Activated T-helper 1 cell treated with anti-CD3 and anti-CD28 coated beads, Interleukin-12 subunit alpha, Interleukin-12 subunit beta, Interleukin-2, Interleukin-4 antibody, amounts not matched to agents 30 ng/mL and 10 ng/mL and 1 ng/mL, durations not matched to agents 14 hours and 24 hours and 36 hours (primary cell): ENCODE measurements at regions not wholly inside any gene's neighbourhood (a gene's known extent, or its start where the extent isn't known, plus 50 kb on each side); places are given as distances from the start of the nearest gene placed in this dataset.

Experiments
- DNase-seq: peaks from one replicate; pipeline ENCODE4 v3.0.0; 2021; ENCODE audit warnings: low spot score
- H3K27ac Mint-ChIP-seq: one replicate; pipeline ENCODE4 v1.8.0; 2021; ENCODE audit warnings: mild to moderate bottlenecking, mixed read lengths
- H3K27me3 Mint-ChIP-seq: one replicate; pipeline ENCODE4 v1.8.0; 2022; ENCODE audit warnings: mild to moderate bottlenecking, moderate library complexity, mixed read lengths; ENCODE audit not compliant: insufficient read depth
- H3K36me3 Mint-ChIP-seq: one replicate; pipeline ENCODE4 v1.8.0; 2021; ENCODE audit warnings: low read depth, mixed read lengths
- H3K4me1 Mint-ChIP-seq: one replicate; pipeline ENCODE4 v1.8.0; 2021; ENCODE audit warnings: low read depth, mixed read lengths
- H3K4me3 Mint-ChIP-seq: one replicate; pipeline ENCODE4 v1.8.0; 2021; ENCODE audit warnings: mild to moderate bottlenecking, moderate library complexity, mixed read lengths
- H3K9me3 Mint-ChIP-seq: one replicate; pipeline ENCODE4 v1.8.0; 2021; ENCODE audit warnings: mixed read lengths
- intact Hi-C: fragments of 100-400 bp; cut with micrococcal nuclease; formaldehyde crosslinking; loops from one replicate; pipeline ENCODE4 v1.15.1; 2024

DNA sequence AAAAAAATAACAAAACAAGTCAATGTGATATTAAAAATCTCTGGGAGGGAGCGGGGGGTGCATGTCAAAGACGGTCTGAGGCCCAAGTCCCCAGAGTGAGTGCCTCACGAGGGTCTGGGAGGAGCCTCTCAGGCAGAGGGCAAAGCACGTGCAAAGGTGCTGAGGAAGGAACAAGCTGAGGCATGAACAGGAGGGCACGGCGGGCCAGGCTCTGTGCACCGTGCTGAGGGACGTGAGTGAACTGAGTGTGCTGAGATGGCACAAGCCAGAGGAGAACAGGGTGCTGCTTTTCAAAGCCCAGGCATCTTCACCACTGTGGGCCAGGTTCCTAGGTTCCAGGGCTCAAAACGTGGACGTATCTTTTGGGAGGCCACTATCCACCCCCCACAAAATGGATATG lies 142.1 kb upstream of the PHACTR3 start:
- DNase-seq, result no peak
- Mint-ChIP-seq H3K9me3 (no peaks in the 10 kb centered on the region), H3K36me3 (no peaks in the 10 kb centered on the region), H3K4me1 (no peaks in the 10 kb centered on the region), H3K27me3 (peaks cover 8% of the 10 kb centered on the region), H3K4me3 (no peak overlapping the region), H3K27ac (no peak overlapping the region)
- intact Hi-C loops, result no loop called here

DNA sequence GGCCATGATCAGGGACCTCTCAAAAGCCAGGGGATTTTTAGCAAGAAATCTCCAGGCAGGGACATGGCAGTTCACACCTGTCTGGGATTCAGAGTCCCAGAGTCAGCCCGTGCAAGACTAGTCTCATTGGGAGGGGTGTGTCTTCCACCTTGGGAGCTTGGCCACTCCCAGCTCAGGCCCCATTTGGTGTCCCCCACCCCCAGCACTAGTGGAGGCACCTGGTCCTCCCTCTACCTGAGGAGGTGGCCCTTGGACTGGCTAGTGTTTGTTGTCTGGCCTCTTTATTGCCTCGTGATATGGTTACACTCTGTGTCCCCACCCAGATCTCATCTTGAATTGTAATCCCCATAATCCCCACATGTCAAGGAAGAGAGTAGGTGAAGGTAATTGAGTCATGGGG lies 140.8 kb upstream of the PHACTR3 start:
- Mint-ChIP-seq H3K4me1 (no peaks in the 10 kb centered on the region), H3K36me3 (no peaks in the 10 kb centered on the region), H3K9me3 (no peaks in the 10 kb centered on the region), H3K27me3 (peaks cover 4% of the 10 kb centered on the region), H3K27ac (no peak overlapping the region), H3K4me3 (no peak overlapping the region)
- no peak for DNase-seq
- intact Hi-C loops, result no loop called here

DNA sequence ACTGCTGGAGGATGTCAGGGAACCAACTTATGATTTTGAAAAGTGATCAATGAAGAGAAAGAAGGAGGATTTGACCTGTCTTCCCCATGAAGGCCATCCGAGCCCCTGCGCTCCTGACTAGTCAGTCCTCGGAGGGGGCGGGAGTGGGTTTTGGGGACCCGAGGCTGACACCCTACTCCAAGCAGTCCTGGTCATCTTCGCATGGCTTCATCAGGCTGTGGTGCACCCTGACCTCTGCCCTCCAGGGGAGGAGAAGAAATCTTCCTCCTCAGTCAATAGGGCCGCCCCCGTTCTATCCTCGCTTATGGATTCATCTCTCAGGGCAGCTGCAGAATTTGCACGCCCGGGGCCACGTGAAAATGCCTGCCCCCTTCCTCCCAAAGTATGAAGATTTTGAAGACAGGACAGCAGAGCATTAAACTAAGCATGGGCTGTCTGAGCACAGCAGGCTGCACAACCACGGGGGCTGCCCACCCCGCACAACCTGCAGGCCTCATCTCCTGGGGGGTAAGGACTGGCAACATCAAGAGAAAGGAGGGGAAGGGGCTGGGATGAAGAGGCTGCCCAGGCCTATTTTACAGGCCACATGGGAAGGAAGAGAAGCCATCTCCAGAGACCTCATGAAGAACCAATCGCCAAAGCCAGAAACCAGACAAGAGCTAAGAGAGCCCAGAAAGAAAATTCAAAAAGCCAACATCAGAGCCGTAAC lies 138.1 kb upstream of the PHACTR3 start:
- H3K4me1 Mint-ChIP-seq, result no peaks in the 10 kb centered on the region
- intact Hi-C loops, result no loop called here
- H3K36me3 Mint-ChIP-seq, result no peaks in the 10 kb centered on the region
- H3K4me3 Mint-ChIP-seq, result no peak overlapping the region
- H3K9me3 Mint-ChIP-seq, result no peaks in the 10 kb centered on the region
- no peak for DNase-seq
- peaks cover 3% of the 10 kb centered on the region for H3K27me3 Mint-ChIP-seq
- no peak overlapping the region for H3K27ac Mint-ChIP-seq

DNA sequence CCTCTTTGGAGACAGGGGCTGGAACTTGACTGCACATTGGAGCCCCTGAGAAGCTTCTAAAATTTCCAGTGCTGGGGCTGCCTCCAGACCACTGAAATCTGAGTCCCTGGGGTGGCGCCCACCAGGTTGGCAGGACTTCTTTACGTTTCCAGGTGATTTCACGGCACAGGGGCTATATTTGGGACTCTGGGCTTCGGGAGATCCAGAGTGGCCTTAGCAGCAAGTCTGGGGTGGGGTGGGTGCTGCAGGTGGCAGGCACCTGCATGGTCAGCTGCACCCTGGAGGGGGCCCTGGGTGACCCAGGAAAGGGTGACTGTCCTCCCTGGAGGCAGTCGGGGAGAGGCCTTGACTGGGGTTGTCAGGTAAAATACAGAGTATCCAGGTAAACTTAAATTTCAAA lies 135.5 kb upstream of the PHACTR3 start:
- intact Hi-C loops, result no loop called here
- Mint-ChIP-seq H3K27ac (no peak overlapping the region), H3K27me3 (peaks cover 11% of the 10 kb centered on the region)

DNA sequence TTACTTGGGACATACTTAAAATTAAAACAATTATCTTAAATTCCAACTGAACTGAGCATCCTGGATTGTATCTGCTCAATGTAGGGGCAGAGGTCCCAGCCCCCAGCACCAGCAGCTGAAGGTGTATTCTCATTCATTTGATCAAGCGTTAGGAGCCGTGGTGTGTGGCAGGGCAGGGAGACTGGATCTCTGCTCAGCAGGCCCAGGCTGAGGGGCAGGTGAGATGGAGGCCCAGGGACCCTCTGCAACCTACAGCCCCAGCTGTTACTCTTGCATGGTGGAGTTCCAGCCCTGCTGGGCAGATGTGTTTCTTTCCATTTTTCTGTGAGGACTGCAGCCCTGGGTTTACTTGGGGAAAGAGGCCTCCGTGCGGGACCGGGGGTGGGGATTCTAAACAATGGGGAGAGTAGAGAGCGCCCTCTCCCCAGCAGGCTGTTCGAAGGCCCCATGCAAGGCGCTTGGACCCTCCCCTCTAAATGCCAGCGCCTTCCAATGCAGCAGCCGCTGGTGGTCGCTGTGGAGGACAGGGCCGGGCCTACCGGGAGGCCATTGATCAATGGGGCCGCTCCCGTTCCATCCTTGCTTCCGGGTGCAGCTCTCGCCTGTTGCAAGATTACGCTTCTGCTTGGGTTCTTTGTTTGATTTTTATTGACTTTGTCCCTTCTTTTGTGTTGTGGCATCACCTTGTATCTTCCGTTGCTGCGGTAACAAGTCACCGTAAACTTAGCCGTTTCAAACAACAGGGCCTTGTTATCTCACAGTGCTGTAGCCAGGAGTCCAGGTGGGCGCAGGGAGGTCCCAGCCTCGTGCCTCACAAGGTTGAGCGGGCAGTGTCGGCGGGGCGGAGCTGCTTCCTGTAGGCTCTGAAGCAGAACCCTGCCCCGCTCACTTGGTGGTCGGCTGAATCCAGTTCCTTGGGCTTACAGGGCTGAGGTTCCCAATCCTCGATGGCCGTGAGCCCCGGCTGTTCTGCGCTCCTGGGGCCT lies 134.8 kb upstream of the PHACTR3 start:
- intact Hi-C loops, result no loop called here
- Mint-ChIP-seq H3K27ac (no peak overlapping the region), H3K27me3 (peaks cover 11% of the 10 kb centered on the region), H3K4me1 (no peaks in the 10 kb centered on the region), H3K36me3 (no peaks in the 10 kb centered on the region), H3K4me3 (no peak overlapping the region), H3K9me3 (no peaks in the 10 kb centered on the region)
- DNase-seq, result no peak

More for the DNA sequence above, 135.5 kb upstream of the PHACTR3 start:
- no peaks in the 10 kb centered on the region for H3K4me1 Mint-ChIP-seq
- H3K36me3 Mint-ChIP-seq, result no peaks in the 10 kb centered on the region
- H3K4me3 Mint-ChIP-seq, result no peak overlapping the region
- DNase-seq, result no peak
- H3K9me3 Mint-ChIP-seq, result no peaks in the 10 kb centered on the region

DNA sequence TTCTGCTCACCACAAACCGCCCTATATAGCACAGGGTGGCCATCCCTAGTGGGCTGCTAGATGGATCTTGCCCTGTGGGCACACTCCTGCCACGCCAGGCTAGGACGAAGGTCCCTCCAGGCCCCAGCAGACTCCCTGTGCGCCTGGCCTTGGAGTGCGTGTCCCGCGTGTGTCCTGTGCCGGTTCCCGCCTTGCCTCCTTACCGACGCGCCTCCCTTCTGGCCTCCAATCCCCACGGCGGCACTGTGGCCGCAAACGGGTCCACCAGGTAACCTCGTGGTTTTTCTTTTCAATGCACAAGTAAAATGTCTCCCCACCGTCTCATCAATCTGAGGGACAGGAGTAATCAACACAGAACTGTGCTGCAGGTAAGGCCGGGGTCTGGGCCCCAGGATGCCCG lies 133.8 kb upstream of the PHACTR3 start:
- intact Hi-C loops, result no loop called here
- H3K4me1 Mint-ChIP-seq, result no peaks in the 10 kb centered on the region

DNA sequence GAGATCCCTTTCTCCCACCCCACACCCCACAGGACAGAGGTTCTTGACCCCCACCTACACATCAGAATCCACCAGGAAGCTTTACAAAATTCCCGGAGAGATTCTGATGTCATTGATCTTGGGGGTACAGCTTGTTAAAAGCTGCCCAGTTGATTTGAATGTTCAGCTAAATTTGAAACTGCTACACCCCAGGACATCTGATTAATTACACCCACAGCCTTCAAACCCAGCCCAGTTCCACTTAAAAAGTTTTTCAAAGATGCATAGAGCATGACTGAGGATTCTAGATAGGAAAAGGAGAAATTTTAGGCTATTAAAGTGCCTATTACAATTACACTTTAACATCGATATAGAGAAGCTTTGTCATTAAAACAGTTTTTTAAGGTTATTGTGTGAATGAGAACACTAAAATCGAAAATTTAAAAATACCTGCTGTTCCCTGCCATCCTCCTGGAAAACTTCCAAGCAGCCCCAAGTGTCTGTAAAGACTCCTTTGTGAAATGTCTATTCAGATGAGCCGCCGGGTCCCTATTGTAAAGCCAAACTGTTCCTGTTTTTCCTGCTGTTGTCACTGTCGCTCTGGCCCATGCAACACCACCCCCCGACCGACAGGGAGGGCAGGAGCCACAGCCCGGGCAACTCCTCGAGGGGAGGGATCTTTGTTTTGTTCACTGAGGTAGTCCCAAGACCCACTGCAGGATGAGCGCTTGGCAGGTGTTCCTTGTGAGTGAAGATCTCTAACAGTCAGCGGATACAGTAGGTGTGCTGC lies 132.5 kb upstream of the PHACTR3 start:
- no peak overlapping the region for H3K4me3 Mint-ChIP-seq
- H3K36me3 Mint-ChIP-seq, result no peaks in the 10 kb centered on the region
- peaks cover 14% of the 10 kb centered on the region for H3K27me3 Mint-ChIP-seq
- intact Hi-C loops, result no loop called here
- H3K27ac Mint-ChIP-seq, result no peak overlapping the region
- no peaks in the 10 kb centered on the region for H3K9me3 Mint-ChIP-seq
- no peak for DNase-seq
- H3K4me1 Mint-ChIP-seq, result no peaks in the 10 kb centered on the region

More for the DNA sequence above, 133.8 kb upstream of the PHACTR3 start:
- DNase-seq, result no peak
- H3K4me3 Mint-ChIP-seq, result no peak overlapping the region
- no peaks in the 10 kb centered on the region for H3K36me3 Mint-ChIP-seq
- peaks cover 12% of the 10 kb centered on the region for H3K27me3 Mint-ChIP-seq
- no peaks in the 10 kb centered on the region for H3K9me3 Mint-ChIP-seq
- no peak overlapping the region for H3K27ac Mint-ChIP-seq

DNA sequence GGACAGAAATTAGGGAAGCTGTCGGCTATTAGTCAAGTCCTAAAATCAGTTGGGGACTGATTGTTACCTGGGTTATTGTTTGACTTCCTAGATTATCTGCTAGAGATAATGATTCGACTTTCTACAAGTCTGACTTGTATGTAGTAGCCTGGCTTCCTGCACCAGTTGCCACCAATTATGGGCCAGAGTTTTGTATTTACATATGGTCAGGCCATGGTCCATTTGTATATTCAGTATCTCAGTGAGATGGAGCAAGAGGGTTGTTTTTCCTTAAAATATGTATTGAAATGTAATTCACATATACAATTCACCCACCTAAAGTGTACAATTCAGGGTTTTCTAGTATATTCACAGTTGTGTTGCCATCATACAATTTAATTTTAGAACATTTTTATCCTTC lies 130.6 kb upstream of the PHACTR3 start:
- no peaks in the 10 kb centered on the region for H3K4me1 Mint-ChIP-seq
- H3K9me3 Mint-ChIP-seq, result no peaks in the 10 kb centered on the region
- intact Hi-C loops, result no loop called here
- no peak for DNase-seq
- no peak overlapping the region for H3K27ac Mint-ChIP-seq
- no peaks in the 10 kb centered on the region for H3K36me3 Mint-ChIP-seq
- H3K4me3 Mint-ChIP-seq, result no peak overlapping the region
- H3K27me3 Mint-ChIP-seq, result peaks cover 16% of the 10 kb centered on the region

DNA sequence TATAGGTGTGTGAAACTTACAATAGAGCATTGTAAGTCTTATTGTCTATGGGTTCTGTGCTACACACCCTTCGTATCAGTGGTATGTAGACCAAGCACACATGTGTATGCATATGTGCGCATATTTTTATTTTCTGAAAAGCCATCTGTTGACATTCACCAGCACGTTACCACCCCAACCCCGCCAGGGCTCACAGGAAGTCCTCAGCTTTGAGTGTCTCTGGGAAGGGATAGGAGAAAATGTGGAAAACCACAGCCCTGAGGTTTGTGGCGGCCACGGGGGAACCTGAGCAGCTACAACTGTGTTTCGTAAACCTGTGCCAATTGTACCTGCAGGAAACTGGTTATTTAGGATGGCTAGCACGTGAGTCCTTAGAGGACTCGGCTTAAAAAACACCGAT lies 123.3 kb upstream of the PHACTR3 start:
- no peak for DNase-seq
- no peaks in the 10 kb centered on the region for H3K9me3 Mint-ChIP-seq
- H3K27ac Mint-ChIP-seq, result no peak overlapping the region
- intact Hi-C loops, result no loop called here
- no peak overlapping the region for H3K4me3 Mint-ChIP-seq
- no peaks in the 10 kb centered on the region for H3K36me3 Mint-ChIP-seq
- H3K4me1 Mint-ChIP-seq, result no peaks in the 10 kb centered on the region
- H3K27me3 Mint-ChIP-seq, result peaks cover 10% of the 10 kb centered on the region

DNA sequence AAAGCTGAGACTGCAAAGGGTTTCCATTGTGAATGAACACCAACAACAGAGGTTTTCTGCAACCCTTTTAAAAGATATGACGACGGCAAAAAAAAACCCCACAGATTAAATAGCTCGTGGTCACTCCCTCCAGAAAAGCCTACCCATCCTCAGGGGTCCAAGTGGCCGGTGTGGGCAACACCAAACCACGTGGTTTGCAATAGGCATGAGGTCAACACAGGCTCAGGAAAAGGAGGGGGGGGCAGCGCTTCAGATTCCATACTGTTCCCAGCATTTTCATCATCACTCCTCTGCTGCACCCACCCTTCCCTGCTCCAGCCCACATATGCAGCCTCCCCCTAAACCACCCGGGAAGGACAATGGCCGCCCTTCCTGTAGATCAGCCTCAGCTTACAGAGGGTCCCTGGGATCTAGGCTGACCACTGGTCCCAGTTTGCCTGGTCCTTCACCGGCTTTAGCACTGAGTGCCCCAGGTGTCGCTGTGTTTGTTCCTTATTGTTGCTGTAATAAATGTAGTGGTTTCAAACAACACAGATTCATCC lies 122.8 kb upstream of the PHACTR3 start:
- intact Hi-C loops, result no loop called here
- no peak overlapping the region for H3K27ac Mint-ChIP-seq
- no peaks in the 10 kb centered on the region for H3K9me3 Mint-ChIP-seq
- no peaks in the 10 kb centered on the region for H3K36me3 Mint-ChIP-seq
- no peaks in the 10 kb centered on the region for H3K4me1 Mint-ChIP-seq
- no peak for DNase-seq
- no peak overlapping the region for H3K4me3 Mint-ChIP-seq
- H3K27me3 Mint-ChIP-seq, result peaks cover 10% of the 10 kb centered on the region

DNA sequence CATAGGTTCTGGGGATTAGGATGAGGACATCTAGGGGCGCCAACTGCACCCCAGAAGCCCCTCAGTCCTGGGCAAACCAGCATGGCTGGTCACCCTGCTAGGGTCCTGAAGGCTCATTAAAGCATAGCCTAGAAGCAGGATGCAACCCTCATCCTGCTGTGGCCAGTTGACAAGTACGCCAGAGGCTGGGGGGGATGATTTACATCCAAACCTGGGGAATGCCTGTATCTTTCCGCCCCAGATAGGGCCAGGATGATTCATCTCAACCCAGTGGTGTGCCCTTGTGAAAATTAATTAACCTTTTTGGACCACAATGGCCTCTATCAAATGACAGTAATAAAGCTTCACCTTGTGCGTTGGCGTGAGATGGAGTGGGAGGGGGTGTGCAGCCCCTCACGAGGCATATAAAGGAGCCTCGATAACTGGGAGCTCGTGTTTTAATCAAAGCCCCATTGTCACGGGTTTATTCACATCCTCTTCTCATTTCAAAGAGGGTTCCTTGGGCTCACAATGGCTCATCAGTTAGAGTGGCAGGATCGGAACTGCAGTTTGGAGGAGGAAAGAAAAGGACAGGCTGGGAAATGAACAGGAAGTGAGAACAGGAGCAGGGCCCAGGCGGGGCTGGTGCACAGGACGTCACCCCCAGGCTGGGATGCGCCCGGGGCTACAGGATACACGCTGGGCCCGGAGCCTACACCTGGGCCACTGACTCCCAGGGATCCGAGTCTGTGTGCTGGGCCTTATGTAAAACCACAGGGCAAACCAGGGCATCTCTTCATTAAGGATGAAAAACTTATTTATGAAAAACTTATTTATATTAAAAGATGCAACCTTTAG lies 121.8 kb upstream of the PHACTR3 start:
- Mint-ChIP-seq H3K36me3 (no peaks in the 10 kb centered on the region), H3K27ac (no peak overlapping the region), H3K4me3 (no peak overlapping the region), H3K27me3 (peaks cover 7% of the 10 kb centered on the region), H3K9me3 (no peaks in the 10 kb centered on the region), H3K4me1 (no peaks in the 10 kb centered on the region)
- DNase-seq, result no peak
- intact Hi-C loops, result no loop called here

DNA sequence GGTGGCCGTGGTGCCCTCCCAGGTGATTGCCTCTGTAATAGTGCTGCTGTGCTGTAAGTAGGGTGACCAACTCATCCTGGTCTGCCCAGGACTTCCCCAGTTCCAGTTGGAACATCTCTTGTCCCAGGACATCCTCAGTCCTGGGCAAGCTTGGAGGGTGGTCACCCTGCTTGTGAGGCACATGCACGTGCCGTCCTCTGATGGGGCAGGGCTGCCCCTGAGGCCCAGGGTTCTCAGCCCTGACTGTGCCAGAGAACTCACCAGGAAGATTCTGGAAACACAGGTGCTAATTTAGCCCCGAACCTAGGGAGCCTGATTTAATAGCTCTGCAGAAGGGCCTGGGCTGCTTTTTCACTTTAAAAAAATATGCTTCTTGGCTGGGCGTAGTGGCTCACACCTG lies 120.9 kb upstream of the PHACTR3 start:
- H3K4me3 Mint-ChIP-seq, result no peak overlapping the region
- H3K27me3 Mint-ChIP-seq, result peaks cover 7% of the 10 kb centered on the region
- DNase-seq, result no peak
- intact Hi-C loops, result no loop called here
- no peaks in the 10 kb centered on the region for H3K9me3 Mint-ChIP-seq
- no peaks in the 10 kb centered on the region for H3K36me3 Mint-ChIP-seq
- H3K4me1 Mint-ChIP-seq, result no peaks in the 10 kb centered on the region
- H3K27ac Mint-ChIP-seq, result no peak overlapping the region
